Kidney (tissue), 13 donors: ENCODE measurements at regions not wholly inside any gene's neighbourhood (a gene's known extent, or its start where the extent isn't known, plus 50 kb on each side); places are given as distances from the start of the nearest gene placed in this dataset.

Source experiments
- DNase-seq, 5 donors: peaks; one replicate each; pipeline ENCODE4 v3.0.0-alpha.2; 2013 to 2020
- FAIRE-seq: peaks from 2 replicates; lab custom pipeline; 2012; peaks lifted over from hg19 to GRCh38; lab: Jason Lieb, UNC
- H3K27ac ChIP-seq, 2 donors: one replicate each; pipeline ENCODE4 v1.7.0; 2013; ENCODE audit warnings: low read depth in 2 of 2, low read length in 2 of 2, inconsistent platforms in 1 of 2
- H3K27me3 ChIP-seq: one replicate; pipeline ENCODE4 v1.7.1; 2013; ENCODE audit warnings: low read length, inconsistent platforms; ENCODE audit not compliant: control insufficient read depth, insufficient read depth
- H3K36me3 ChIP-seq, 3 donors: one replicate each; pipeline versions ENCODE4 v1.7.0 to v1.7.1; 2013; ENCODE audit warnings: low read length in 3 of 3, control low read depth in 1 of 3, inconsistent platforms in 1 of 3; ENCODE audit not compliant: insufficient read depth in 3 of 3, control insufficient read depth in 2 of 3
- H3K4me1 ChIP-seq, 3 donors: one replicate each; pipeline versions ENCODE4 v1.7.0 to v1.7.1; 2013; ENCODE audit warnings: low read length in 3 of 3, inconsistent platforms in 1 of 3, low read depth in 1 of 3; ENCODE audit not compliant: control insufficient read depth in 2 of 3, insufficient read depth in 2 of 3
- H3K4me3 ChIP-seq, 3 donors: one replicate each; pipeline versions ENCODE4 v1.7.0 to v1.8.1; 2013; ENCODE audit warnings: low read length in 3 of 3, control low read depth in 1 of 3, inconsistent platforms in 1 of 3
- H3K9ac ChIP-seq, 3 donors: one replicate each; pipeline versions ENCODE4 v1.7.0 to v1.7.1; 2013; ENCODE audit warnings: low read length in 3 of 3, control low read depth in 1 of 3, inconsistent platforms in 1 of 3
- H3K9me3 ChIP-seq, 3 donors: one replicate each; pipeline versions ENCODE4 v1.7.0 to v1.7.1; 2013; ENCODE audit warnings: low read length in 3 of 3, control low read depth in 1 of 3, inconsistent platforms in 1 of 3; ENCODE audit not compliant: control insufficient read depth in 2 of 3, insufficient read depth in 1 of 3
- intact Hi-C: fragments of 100-400 bp; cut with DNase I; formaldehyde crosslinking; loops from one replicate; pipeline ENCODE4 v1.11.1; 2022
- TF ChIP-seq, protein P1 (sequence below): IDR thresholded peaks from 3 replicates; pipeline ENCODE4 v1.5.1; 2012; ENCODE audit warnings: mild to moderate bottlenecking, moderate library complexity, borderline replicate concordance; ENCODE audit not compliant: insufficient read depth; ENCODE audit errors: extremely low read depth
- donor health status: control.
- donor health status: control.
- donor health status: control.
- donor health status: control.
- donor health status: control.
- donor health status: DM: yes; HTN: yes; CAD: no.
- donor health status: Normal renal cell carcinoma (clear cell type).

DNA sequence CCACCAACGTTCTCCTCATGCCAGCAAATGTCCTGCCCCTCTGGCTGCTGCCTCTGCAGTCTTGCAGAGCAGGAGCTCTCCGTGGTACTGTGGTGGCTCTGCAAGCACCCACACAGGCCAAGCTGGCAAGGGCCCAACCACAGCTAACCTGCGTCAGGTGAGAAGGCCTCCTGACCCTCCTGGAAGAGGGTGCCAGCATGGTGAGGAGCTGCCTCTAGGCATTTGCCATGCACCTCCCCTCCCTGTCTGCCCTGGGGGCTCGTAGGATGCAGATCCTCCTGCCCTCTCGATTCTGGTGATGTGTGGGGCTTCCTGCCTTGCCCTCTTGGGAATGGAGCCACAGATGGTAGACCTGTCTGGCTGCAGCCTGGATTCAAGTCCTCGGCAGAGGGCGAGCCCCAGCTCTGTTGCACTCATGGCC is 1408.8 kb downstream of the TBC1D22A start:
- Histone ChIP-seq H3K9me3 (no peaks in the 10 kb centered on the region), H3K27ac (no peak overlapping the region), H3K4me3 (no peak overlapping the region), H3K27me3 (no peaks in the 10 kb centered on the region), H3K4me1 (no peaks in the 10 kb centered on the region), H3K36me3 (no peaks in the 10 kb centered on the region), H3K9ac (no peak overlapping the region)
- intact Hi-C loops: no loop called here
- TF ChIP-seq, protein P1, sequence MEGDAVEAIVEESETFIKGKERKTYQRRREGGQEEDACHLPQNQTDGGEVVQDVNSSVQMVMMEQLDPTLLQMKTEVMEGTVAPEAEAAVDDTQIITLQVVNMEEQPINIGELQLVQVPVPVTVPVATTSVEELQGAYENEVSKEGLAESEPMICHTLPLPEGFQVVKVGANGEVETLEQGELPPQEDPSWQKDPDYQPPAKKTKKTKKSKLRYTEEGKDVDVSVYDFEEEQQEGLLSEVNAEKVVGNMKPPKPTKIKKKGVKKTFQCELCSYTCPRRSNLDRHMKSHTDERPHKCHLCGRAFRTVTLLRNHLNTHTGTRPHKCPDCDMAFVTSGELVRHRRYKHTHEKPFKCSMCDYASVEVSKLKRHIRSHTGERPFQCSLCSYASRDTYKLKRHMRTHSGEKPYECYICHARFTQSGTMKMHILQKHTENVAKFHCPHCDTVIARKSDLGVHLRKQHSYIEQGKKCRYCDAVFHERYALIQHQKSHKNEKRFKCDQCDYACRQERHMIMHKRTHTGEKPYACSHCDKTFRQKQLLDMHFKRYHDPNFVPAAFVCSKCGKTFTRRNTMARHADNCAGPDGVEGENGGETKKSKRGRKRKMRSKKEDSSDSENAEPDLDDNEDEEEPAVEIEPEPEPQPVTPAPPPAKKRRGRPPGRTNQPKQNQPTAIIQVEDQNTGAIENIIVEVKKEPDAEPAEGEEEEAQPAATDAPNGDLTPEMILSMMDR: no peak
- DNase-seq (peak in 3 of 5 donors; percentile 30 to 44 (median 42)), FAIRE-seq (no peak)

DNA sequence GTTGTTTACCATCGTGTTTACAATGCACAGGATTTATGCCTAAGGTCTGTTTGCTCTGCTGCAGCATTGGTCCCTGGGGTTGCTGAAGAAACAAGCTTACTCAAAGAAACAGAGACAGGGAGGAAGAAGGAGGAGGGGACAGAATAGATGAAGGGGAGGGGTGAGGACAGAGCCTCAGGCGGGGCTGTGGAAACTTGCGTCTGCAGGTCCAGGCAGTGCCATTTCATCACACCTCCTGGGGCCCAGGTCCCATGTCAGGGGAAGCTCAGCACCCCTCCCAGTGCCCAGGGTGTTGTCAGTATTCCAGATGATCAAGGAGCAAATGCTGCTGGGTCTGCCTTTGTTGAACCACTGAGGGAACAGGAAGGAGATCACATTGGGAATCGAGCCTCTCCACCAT is 1406.8 kb downstream of the TBC1D22A start:
- TF ChIP-seq, protein P1: no peak
- H3K36me3 ChIP-seq: no peaks in the 10 kb centered on the region
- no peaks in the 10 kb centered on the region for H3K27me3 ChIP-seq
- DNase-seq (no peak), FAIRE-seq (no peak)
- H3K4me3 ChIP-seq: no peak overlapping the region
- H3K27ac ChIP-seq: no peak overlapping the region
- intact Hi-C loops: no loop called here
- no peaks in the 10 kb centered on the region for H3K4me1 ChIP-seq
- H3K9ac ChIP-seq: no peak overlapping the region
- H3K9me3 ChIP-seq: no peaks in the 10 kb centered on the region

DNA sequence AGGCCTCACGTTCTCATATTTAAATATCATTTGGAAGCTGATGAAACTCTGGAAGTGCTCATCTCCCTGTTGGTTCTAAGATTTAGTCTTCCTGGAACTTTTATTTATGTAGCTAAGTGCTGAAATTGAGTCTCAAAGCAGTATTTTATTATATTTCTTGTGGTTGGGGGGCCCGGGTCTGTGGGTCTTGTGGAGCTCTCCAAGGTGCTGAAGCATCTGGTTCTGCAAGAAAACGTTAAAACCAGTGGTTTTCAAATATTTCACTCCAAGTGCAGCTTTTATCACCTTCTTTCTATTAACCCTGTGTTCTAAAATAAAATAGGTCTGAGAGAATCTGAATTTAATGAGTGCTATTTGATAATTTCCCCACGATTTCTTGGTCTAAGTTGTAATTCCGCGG is 1404.8 kb downstream of the TBC1D22A start:
- intact Hi-C loops: no loop called here

More for the DNA sequence above, 1404.8 kb downstream of the TBC1D22A start:
- Histone ChIP-seq H3K4me3 (no peak overlapping the region), H3K9me3 (no peaks in the 10 kb centered on the region), H3K36me3 (no peaks in the 10 kb centered on the region), H3K27me3 (no peaks in the 10 kb centered on the region), H3K4me1 (no peaks in the 10 kb centered on the region), H3K27ac (no peak overlapping the region), H3K9ac (no peak overlapping the region)
- TF ChIP-seq, protein P1: no peak
- DNase-seq (peak in 2 of 5 donors; percentile 50 to 64), FAIRE-seq (no peak)
